Stimulated activated naive CD8-positive, alpha-beta T cell treated with anti-CD3 and anti-CD28 coated beads, Interleukin-15, amount 100 ng/mL, for 72 hours (primary cell): ENCODE measurements at regions not wholly inside any gene's neighbourhood (a gene's known extent, or its start where the extent isn't known, plus 50 kb on each side); places are given as distances from the start of the nearest gene placed in this dataset.
"Not testable (repeated sequence)": the region's sequence is repeated elsewhere in the genome, so short reads cannot be mapped to it uniquely, and the experiment has no call there.

Experiments
- ATAC-seq: fragments of 150-1000 bp; cut with Tn5 transposase; 2 replicates; pipeline ENCODE4 v1.10.0; 2021; ENCODE audit warnings: mild to moderate bottlenecking, moderate library complexity
- DNase-seq, 2 donors: peaks; one replicate each; pipeline ENCODE4 v3.0.0; 2021 to 2022
- H3K27ac Mint-ChIP-seq, 2 donors: one replicate each; pipeline ENCODE4 v1.8.0; 2022; ENCODE audit warnings: mild to moderate bottlenecking in 2 of 2, mixed read lengths in 2 of 2, moderate library complexity in 2 of 2
- H3K27me3 Mint-ChIP-seq: one replicate; pipeline ENCODE4 v1.8.0; 2022; ENCODE audit warnings: mixed read lengths
- H3K4me1 Mint-ChIP-seq: one replicate; pipeline ENCODE4 v1.8.0; 2022; ENCODE audit warnings: mild to moderate bottlenecking, mixed read lengths
- H3K4me3 Mint-ChIP-seq, 2 donors: one replicate each; pipeline ENCODE4 v1.8.0; 2022; ENCODE audit warnings: mild to moderate bottlenecking in 2 of 2, mixed read lengths in 2 of 2, moderate library complexity in 1 of 2
- H3K9me3 Mint-ChIP-seq, 2 donors: one replicate each; pipeline ENCODE4 v1.8.0; 2022; ENCODE audit warnings: mixed read lengths in 2 of 2

GRCh38 chr13:19123502-19123901 is 58.1 kb downstream of the TUBA3C start:
- DNase-seq (no peak), ATAC-seq (no peak)
- Mint-ChIP-seq H3K9me3 (peaks cover 7 to 9% of the 10 kb centered on the region in 2 donors), H3K27me3 (no peaks in the 10 kb centered on the region), H3K27ac (no peak overlapping the region), H3K4me1 (no peaks in the 10 kb centered on the region), H3K4me3 (no peak overlapping the region)

- no peak for DNase-seq
- Mint-ChIP-seq H3K4me3 (no peak overlapping the region), H3K27ac (no peak overlapping the region)
These were observed 63.5 kb downstream of the TUBA3C start for GRCh38 chr13:19117913-19118739.

GRCh38 chr13:19109225-19109624 is 72.4 kb downstream of the TUBA3C start:
- not testable (repeated sequence) for H3K9me3 Mint-ChIP-seq, H3K4me3 Mint-ChIP-seq

More at GRCh38 chr13:19117913-19118739, 63.5 kb downstream of the TUBA3C start:
- peaks cover 7 to 25% of the 10 kb centered on the region in 2 donors for H3K9me3 Mint-ChIP-seq
- no peaks in the 10 kb centered on the region for H3K4me1 Mint-ChIP-seq
- H3K27me3 Mint-ChIP-seq, result peaks cover 6% of the 10 kb centered on the region
- no peak for ATAC-seq

GRCh38 chr13:19103140-19103539 is 78.5 kb downstream of the TUBA3C start:
- ATAC-seq (no peak), DNase-seq (no peak)
- no peak overlapping the region for H3K27ac Mint-ChIP-seq
- H3K27me3 Mint-ChIP-seq, result no peaks in the 10 kb centered on the region
- H3K4me1 Mint-ChIP-seq, result no peaks in the 10 kb centered on the region
- no peaks in the 10 kb centered on the region for H3K9me3 Mint-ChIP-seq
- H3K4me3 Mint-ChIP-seq, result no peak overlapping the region

More at GRCh38 chr13:19109225-19109624, 72.4 kb downstream of the TUBA3C start:
- not testable (repeated sequence) for ATAC-seq, H3K4me1 Mint-ChIP-seq, DNase-seq
- H3K27ac Mint-ChIP-seq, result peak overlapping the region in 1 of 2 donors; percentile 34
- peaks cover 17% of the 10 kb centered on the region for H3K27me3 Mint-ChIP-seq

GRCh38 chr13:19093369-19093768 is 88.3 kb downstream of the TUBA3C start:
- ATAC-seq, result no peak
- H3K27me3 Mint-ChIP-seq, result no peaks in the 10 kb centered on the region
- no peak for DNase-seq
- no peaks in the 10 kb centered on the region for H3K9me3 Mint-ChIP-seq
- H3K27ac Mint-ChIP-seq, result no peak overlapping the region
- H3K4me3 Mint-ChIP-seq, result no peak overlapping the region
- no peaks in the 10 kb centered on the region for H3K4me1 Mint-ChIP-seq

GRCh38 chr13:19090495-19090894 is 91.1 kb downstream of the TUBA3C start:
- H3K27ac Mint-ChIP-seq, result no peak overlapping the region
- ATAC-seq (no peak), DNase-seq (no peak)
- H3K4me3 Mint-ChIP-seq, result no peak overlapping the region
- H3K9me3 Mint-ChIP-seq, result no peaks in the 10 kb centered on the region
- H3K4me1 Mint-ChIP-seq, result no peaks in the 10 kb centered on the region
- H3K27me3 Mint-ChIP-seq, result no peaks in the 10 kb centered on the region

GRCh38 chr13:19089315-19089714 is 92.3 kb downstream of the TUBA3C start:
- no peaks in the 10 kb centered on the region for H3K4me1 Mint-ChIP-seq
- no peaks in the 10 kb centered on the region for H3K9me3 Mint-ChIP-seq
- no peak overlapping the region for H3K4me3 Mint-ChIP-seq
- no peaks in the 10 kb centered on the region for H3K27me3 Mint-ChIP-seq
- ATAC-seq (no peak), DNase-seq (no peak)
- H3K27ac Mint-ChIP-seq, result peak overlapping the region; percentile 17 to 87

GRCh38 chr13:19088416-19088815 is 93.2 kb downstream of the TUBA3C start:
- ATAC-seq, result no peak
- no peaks in the 10 kb centered on the region for H3K9me3 Mint-ChIP-seq

GRCh38 chr13:19085876-19086275 is 95.7 kb downstream of the TUBA3C start:
- no peak for ATAC-seq
- DNase-seq, result no peak
- H3K27me3 Mint-ChIP-seq, result no peaks in the 10 kb centered on the region
- no peaks in the 10 kb centered on the region for H3K4me1 Mint-ChIP-seq
- no peak overlapping the region for H3K27ac Mint-ChIP-seq
- H3K4me3 Mint-ChIP-seq, result no peak overlapping the region
- H3K9me3 Mint-ChIP-seq, result peaks cover 0 to 10% of the 10 kb centered on the region in 2 donors

More at GRCh38 chr13:19088416-19088815, 93.2 kb downstream of the TUBA3C start:
- Mint-ChIP-seq H3K4me3 (no peak overlapping the region), H3K27ac (no peak overlapping the region), H3K27me3 (no peaks in the 10 kb centered on the region), H3K4me1 (no peaks in the 10 kb centered on the region)
- no peak for DNase-seq

GRCh38 chr13:19085258-19085657 is 96.4 kb downstream of the TUBA3C start:
- no peak overlapping the region for H3K4me3 Mint-ChIP-seq
- H3K27ac Mint-ChIP-seq, result no peak overlapping the region
- ATAC-seq (no peak), DNase-seq (no peak)
- H3K27me3 Mint-ChIP-seq, result no peaks in the 10 kb centered on the region
- peaks cover 0 to 15% of the 10 kb centered on the region in 2 donors for H3K9me3 Mint-ChIP-seq
- no peaks in the 10 kb centered on the region for H3K4me1 Mint-ChIP-seq

- no peak overlapping the region for H3K27ac Mint-ChIP-seq
- no peaks in the 10 kb centered on the region for H3K27me3 Mint-ChIP-seq
- ATAC-seq (no peak), DNase-seq (no peak)
- H3K4me1 Mint-ChIP-seq, result no peaks in the 10 kb centered on the region
- H3K9me3 Mint-ChIP-seq, result peaks cover 4 to 20% of the 10 kb centered on the region in 2 donors
- no peak overlapping the region for H3K4me3 Mint-ChIP-seq
These were observed 98.3 kb downstream of the TUBA3C start for GRCh38 chr13:19083340-19083739.

GRCh38 chr13:19075418-19075817 is 106.2 kb downstream of the TUBA3C start:
- Mint-ChIP-seq H3K27ac (no peak overlapping the region), H3K4me1 (no peaks in the 10 kb centered on the region), H3K4me3 (no peak overlapping the region), H3K9me3 (peaks cover 9 to 15% of the 10 kb centered on the region in 2 donors), H3K27me3 (no peaks in the 10 kb centered on the region)
- no peak for DNase-seq
- ATAC-seq, result no peak

- Mint-ChIP-seq H3K27me3 (no peaks in the 10 kb centered on the region), H3K9me3 (peaks cover 8 to 9% of the 10 kb centered on the region in 2 donors), H3K4me3 (no peak overlapping the region), H3K4me1 (no peaks in the 10 kb centered on the region), H3K27ac (no peak overlapping the region)
- ATAC-seq (no peak), DNase-seq (no peak)
These were observed 107.1 kb downstream of the TUBA3C start for GRCh38 chr13:19074519-19074918.

GRCh38 chr13:19074106-19074505 is 107.5 kb downstream of the TUBA3C start:
- not testable (repeated sequence) for DNase-seq, H3K4me1 Mint-ChIP-seq, H3K4me3 Mint-ChIP-seq, H3K27me3 Mint-ChIP-seq, H3K27ac Mint-ChIP-seq, H3K9me3 Mint-ChIP-seq, ATAC-seq

GRCh38 chr13:19072956-19073706 is 108.5 kb downstream of the TUBA3C start:
- not testable (repeated sequence) for H3K9me3 Mint-ChIP-seq, H3K27ac Mint-ChIP-seq, H3K4me1 Mint-ChIP-seq, H3K27me3 Mint-ChIP-seq, H3K4me3 Mint-ChIP-seq, ATAC-seq, DNase-seq

GRCh38 chr13:19072543-19072942 is 109.1 kb downstream of the TUBA3C start:
- H3K27me3 Mint-ChIP-seq, result no peaks in the 10 kb centered on the region
- no peak overlapping the region for H3K27ac Mint-ChIP-seq
- ATAC-seq, result no peak
- DNase-seq, result no peak
- peaks cover 6 to 8% of the 10 kb centered on the region in 2 donors for H3K9me3 Mint-ChIP-seq
- no peaks in the 10 kb centered on the region for H3K4me1 Mint-ChIP-seq
- no peak overlapping the region for H3K4me3 Mint-ChIP-seq
